Inflammatory macrophage (primary cell): ENCODE measurements at regions not wholly inside any gene's neighbourhood (a gene's known extent, or its start where the extent isn't known, plus 50 kb on each side); places are given as distances from the start of the nearest gene placed in this dataset.
"Not testable (repeated sequence)": the region's sequence is repeated elsewhere in the genome, so short reads cannot be mapped to it uniquely, and the experiment has no call there.

Experiments used
- DNase-seq, 2 donors: peaks; one replicate each; pipeline ENCODE4 v3.0.0-alpha.2; 2020 to 2022

- peak; percentile 18 to 32 for DNase-seq
Observed at GRCh38 chr3:151675858-151676615, 57.7 kb upstream of the AADACL2 start.

GRCh38 chr3:151673974-151674373 is 59.8 kb upstream of the AADACL2 start:
- no peak for DNase-seq

GRCh38 chr3:151667762-151668161 is 66.0 kb upstream of the AADACL2 start:
- not testable (repeated sequence) for DNase-seq

GRCh38 chr3:151660885-151661284 is 72.8 kb upstream of the AADACL2 start:
- no peak for DNase-seq

- DNase-seq, result no peak
Observed at GRCh38 chr3:151644986-151645385, 88.7 kb upstream of the AADACL2 start.

GRCh38 chr3:151644020-151644620 is 89.6 kb upstream of the AADACL2 start:
- DNase-seq, result no peak

- no peak for DNase-seq
Observed at GRCh38 chr3:151639418-151639740, 94.3 kb upstream of the AADACL2 start.

GRCh38 chr3:151638555-151639417 is 94.9 kb upstream of the AADACL2 start:
- no peak for DNase-seq

- DNase-seq, result no peak
Observed at GRCh38 chr3:151635905-151636304, 97.8 kb upstream of the AADACL2 start.

- DNase-seq, result no peak
Observed at GRCh38 chr3:151631946-151632345, 101.8 kb upstream of the AADACL2 start.

GRCh38 chr3:151630938-151631441 is 102.7 kb upstream of the AADACL2 start:
- DNase-seq, result peak; percentile 40 to 51

- no peak for DNase-seq
Observed at GRCh38 chr3:151630035-151630434, 103.7 kb upstream of the AADACL2 start.

GRCh38 chr3:151625586-151625985 is 108.1 kb upstream of the AADACL2 start:
- no peak for DNase-seq

- no peak for DNase-seq
Observed at GRCh38 chr3:151625086-151625485, 108.6 kb upstream of the AADACL2 start.

- peak in 1 of 2 donors; percentile 40 for DNase-seq
Observed at GRCh38 chr3:151620071-151620470, 113.7 kb upstream of the AADACL2 start.

GRCh38 chr3:151615464-151615863 is 118.3 kb upstream of the AADACL2 start:
- DNase-seq, result no peak

- no peak for DNase-seq
Observed at GRCh38 chr3:151612115-151612514, 121.6 kb upstream of the AADACL2 start.

- no peak for DNase-seq
Observed at GRCh38 chr3:151611419-151611818, 122.3 kb upstream of the AADACL2 start.

GRCh38 chr3:151609491-151609890 is 124.2 kb upstream of the AADACL2 start:
- no peak for DNase-seq

GRCh38 chr3:151604891-151605290 is 128.8 kb upstream of the AADACL2 start:
- no peak for DNase-seq

GRCh38 chr3:151600783-151601182 is 132.9 kb upstream of the AADACL2 start:
- DNase-seq, result no peak

GRCh38 chr3:151599103-151599672 is 134.5 kb upstream of the AADACL2 start:
- DNase-seq, result no peak

- DNase-seq, result no peak
Observed at GRCh38 chr3:151596940-151597339, 136.1 kb upstream of the IGSF10 start.
